Stimulated activated CD4-positive, alpha-beta T cell treated with anti-CD3 and anti-CD28 coated beads, Interleukin-4, amount 100 ng/mL, for 4 hours (primary cell): ENCODE measurements at regions not wholly inside any gene's neighbourhood (a gene's known extent, or its start where the extent isn't known, plus 50 kb on each side); places are given as distances from the start of the nearest gene placed in this dataset.
"Not testable (repeated sequence)": the region's sequence is repeated elsewhere in the genome, so short reads cannot be mapped to it uniquely, and the experiment has no call there.

Experiments
- DNase-seq, 2 experiments: peaks; one replicate each; pipeline ENCODE4 v3.0.0-alpha.2; 2020

DNA sequence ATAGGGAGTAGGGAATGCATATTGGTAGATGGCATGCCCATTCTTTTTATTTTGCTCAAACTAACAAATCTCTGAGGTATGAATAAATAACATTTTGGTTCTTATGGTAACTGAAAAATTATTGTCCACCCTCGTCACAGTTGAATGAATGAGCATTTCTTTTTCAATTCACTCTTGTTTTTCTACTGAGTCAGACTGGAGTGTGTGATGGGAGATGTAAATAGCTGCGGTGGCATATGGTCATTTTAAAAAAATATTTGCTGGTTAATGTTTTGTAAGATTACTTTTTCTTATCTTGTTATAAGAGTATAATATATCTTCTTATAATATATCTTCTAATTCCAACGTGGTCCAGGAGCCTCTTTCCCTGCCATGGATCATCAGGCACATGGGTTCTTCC lies 586.5 kb downstream of the SLITRK5 start:
- no peak for DNase-seq

DNA sequence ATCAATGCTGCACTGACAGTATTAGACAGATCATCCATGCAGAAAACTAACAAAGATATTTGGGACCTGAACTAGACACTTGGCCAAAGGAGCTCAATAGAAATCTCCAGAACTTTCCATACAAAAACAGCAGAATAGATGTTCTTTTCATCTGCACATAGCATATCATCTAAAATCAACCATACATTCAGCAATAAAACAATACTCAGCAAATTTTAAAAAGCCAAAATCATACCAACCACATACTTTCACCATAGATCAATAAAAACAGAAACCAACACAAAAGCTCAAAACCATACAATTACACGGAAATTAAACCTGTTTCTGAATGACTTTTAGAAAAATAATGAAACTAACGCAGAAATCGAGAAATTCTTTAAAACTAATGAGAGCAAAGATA lies 592.6 kb downstream of the SLITRK5 start:
- DNase-seq, result no peak

DNA sequence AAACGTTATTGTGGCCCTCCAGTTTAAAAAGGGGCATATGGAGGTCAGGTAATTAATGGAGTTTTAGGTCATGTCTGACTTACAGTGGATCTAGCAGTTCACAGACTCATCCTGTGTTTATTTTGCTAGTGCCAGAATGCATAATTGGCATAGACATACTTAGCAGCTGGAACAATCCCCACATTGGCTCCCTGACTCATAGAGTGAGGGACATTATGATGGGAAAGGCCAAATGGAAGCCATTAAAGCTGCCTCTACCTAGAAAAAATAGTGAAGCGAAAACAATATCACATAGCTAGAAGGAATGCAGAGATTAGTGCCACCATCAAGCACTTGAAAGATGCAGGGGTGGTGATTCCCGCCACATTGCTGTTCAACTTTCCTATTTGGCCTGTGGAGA lies 610.7 kb downstream of the SLITRK5 start:
- DNase-seq, result no peak

DNA sequence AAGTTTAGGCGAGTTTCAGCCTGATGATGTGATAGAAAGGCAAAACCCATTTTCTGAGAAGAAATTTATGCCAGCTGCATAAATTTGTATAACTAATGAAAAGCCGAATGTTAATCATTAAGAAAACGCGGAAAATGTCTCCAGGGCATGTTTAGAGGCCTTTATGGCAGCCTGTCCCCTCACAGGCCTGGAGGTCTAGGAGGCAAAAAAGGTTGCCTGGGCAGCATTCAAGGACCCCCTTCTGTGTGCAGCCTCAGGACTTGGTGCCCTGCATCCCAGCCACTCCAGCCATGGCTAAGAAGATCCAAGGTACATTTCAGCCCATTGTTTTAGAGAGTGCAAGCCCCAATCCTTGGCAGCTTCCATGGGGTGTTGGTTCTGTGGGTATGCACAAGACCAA lies 614.2 kb downstream of the SLITRK5 start:
- DNase-seq, result no peak

DNA sequence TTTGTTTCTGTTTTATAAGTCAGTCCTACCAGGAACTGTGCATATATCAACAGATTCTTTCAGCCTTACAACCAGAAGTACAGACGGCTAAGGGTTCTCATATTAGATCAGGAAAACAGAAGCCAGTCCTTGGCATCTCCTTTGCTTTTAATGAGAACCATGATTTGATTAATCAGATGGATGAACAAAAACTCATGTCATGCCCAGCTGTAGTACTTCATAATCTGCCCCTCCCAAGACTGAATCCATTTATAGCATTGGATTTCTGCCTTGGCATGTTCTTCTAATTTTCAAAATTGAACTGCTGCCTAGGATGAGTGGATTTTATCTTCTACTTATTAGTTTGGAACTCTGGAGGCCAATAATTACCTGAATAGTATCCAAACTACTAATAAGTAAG lies 617.2 kb downstream of the SLITRK5 start:
- DNase-seq, result no peak

DNA sequence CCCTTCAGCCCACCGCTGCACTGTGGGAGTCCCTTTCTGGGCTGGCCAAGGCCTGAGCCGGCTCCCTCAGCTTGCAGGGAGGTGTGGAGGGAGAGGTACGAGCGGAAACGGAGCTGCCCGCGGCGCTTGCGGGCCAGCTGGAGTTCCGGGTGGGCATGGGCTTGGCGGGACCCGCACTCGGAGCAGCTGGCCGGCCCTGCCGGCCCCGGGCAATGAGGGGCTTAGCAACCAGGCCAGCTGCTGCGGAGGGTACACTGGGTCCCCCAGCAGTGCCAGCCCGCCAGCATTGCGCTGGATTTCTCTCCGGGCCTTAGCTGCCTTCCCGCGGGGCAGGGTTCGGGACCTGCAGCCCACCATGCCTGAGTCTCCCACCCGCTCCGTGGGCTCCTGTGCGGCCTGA lies 620.6 kb downstream of the SLITRK5 start:
- not testable (repeated sequence) for DNase-seq

DNA sequence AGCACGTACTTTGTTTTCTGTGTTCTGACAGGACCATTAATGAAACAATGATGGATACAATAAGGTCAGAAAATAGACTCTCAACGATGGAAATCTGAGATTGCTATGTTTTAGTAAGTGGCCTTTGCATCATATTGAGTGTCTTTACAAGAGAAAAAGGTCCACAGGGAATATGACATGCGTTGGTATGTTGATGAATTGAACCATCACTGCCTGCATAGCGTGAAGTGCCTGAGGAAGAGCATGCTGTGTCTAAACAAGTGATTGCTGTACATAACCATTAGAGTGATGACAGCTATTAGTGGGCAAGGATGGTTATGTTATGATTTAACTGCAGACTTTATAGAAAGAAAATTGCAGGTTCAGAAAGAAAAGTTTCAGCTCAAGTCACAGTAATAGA lies 623.2 kb downstream of the SLITRK5 start:
- DNase-seq, result no peak

DNA sequence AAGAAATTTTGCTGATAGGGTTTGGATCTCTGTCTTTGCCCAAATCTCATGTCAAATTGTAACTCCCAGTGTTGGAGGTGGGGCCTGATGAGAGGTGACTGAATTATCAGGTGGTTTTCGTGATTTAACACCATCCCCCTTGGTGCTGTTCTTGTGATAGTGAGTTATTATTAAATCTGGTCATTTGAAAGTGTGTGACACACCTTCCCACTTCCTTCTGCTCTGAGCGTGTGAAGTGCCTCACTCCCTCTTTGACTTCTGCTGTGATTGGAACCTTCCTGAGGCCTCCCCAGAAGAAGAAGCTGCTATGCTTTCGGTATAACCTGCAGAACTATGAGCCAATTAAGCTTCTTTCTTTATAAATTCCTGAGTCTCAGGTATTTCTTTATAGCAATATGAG lies 632.0 kb downstream of the SLITRK5 start:
- no peak for DNase-seq

DNA sequence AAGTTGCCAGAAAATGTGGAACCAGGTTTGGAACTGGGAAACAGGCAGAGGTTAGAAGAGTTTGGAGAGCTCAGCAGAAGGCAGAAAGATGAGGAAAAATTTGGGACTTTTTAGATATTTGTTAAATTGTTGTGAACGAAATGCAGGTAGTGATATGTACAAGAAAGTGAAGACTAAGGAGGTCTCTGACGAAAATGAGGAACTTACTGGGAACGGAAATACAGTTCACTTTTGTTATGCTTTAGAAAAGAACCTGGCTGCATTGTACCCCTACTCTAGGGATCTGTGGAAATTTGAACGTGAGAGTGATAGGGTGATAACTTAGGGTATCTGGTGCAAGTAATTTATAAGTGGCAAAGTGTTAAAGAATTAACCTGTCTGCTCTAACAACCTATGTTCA lies 632.4 kb downstream of the SLITRK5 start:
- DNase-seq, result no peak

DNA sequence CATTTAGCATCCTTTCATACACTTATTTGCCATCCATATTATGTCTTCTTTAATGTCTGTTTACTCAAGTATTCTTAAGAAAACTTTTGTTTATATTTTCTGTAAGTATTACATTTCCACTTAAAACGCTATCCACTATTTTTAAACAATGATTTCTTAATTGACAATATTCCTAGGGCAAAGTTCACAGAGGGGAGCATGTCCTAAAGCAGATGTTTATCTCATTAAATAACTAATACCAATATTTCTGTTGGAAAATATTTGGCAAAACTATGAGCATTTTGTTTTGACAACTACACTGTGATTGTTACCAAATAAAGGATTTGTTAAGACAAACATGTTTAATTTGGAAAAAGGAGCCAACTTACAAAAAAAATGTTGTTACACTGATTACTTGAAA lies 643.3 kb downstream of the SLITRK5 start:
- DNase-seq, result no peak

DNA sequence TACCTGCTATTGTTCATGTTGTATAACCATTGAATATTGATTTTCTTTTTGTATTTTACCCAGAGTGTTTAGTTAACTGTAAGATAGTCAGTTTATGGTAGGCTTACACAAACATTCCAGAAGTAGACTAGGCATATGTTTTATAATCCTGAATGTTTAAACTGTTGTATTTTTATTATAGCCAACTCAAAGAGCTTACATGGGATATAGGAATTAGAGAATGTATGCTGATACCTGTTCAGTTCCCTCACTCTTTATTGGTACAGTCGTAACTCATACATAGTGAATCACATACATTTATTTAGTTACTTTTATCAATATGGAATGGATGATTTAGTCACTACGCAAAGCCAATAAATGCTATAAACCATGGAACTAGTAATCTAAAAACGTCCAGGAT lies 657.9 kb downstream of the SLITRK5 start:
- no peak for DNase-seq

DNA sequence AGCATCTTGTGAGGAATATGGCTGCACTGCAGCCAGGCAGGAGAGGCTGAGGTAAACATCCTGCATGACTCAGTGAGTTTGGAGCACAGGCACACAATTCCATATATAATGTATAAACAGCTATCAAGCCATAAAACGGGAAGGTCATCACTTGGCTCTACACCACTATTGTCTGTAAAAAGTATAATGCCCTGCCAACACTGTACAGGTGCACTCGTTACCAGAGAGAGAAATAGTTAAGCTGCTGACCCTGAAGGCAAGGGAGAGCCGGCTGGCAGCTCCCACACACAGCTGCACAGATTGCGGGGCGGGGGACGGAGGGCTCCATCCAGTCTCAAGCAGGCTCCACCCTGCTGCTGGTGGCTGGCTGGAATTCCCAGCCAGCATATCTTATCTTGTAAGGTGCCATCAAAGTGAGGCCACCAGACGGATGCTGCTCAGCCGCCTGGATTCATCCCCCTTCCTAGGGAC lies 668.1 kb downstream of the SLITRK5 start:
- DNase-seq, result no peak

DNA sequence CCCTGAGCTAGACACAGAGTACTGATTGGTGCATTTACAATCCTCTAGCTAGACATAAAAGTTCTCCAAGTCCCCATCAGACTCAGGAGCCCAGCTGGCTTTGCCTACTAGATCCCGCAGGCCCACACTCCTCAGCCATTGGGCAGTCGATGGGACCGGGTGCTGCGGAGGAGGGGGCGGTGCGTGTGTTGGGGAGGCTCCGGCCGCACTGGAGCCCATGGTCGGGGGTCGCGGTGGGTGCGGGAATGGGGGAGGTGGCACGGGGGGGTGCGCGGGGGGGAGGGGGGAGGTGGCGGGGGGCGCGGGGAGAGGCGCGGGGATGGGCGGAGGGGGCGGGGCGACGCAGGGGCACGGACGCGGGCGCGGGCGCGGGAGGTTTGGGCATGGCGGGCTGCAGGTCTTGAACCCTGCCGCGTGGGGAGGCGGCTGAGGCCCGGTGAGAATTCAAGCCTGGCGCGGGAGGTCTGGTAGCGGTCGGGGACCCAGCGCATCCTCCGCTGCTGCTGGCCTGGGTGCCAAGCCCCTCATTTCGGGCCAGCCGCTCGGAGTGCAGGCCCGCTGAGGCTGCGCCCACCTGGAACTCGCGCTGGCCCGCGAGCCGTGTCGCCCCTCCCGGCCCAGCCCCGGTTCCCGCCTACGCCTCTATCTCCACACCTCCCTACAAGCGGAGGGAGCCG lies 674.1 kb downstream of the SLITRK5 start:
- DNase-seq, result peak in 1 of 2 experiments; percentile 0

DNA sequence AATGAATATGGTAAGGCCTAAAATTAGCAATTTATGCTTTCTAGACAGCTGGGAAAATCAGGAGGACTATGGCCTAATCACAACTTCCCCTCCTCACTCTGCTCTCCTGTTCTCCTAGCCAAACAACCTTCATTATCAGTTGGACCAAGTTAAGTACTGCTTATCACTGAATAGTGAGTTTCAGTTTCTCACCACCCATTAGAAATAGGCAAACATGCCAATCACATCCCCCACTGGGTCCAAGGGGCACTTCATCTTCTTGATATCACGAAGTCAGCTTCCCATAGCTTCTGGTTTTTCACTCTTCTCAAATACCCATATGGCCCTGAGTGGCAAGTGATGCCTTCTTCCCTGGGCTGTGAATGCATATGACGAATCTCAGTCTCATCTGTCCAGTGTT lies 689.6 kb downstream of the SLITRK5 start:
- DNase-seq, result no peak

DNA sequence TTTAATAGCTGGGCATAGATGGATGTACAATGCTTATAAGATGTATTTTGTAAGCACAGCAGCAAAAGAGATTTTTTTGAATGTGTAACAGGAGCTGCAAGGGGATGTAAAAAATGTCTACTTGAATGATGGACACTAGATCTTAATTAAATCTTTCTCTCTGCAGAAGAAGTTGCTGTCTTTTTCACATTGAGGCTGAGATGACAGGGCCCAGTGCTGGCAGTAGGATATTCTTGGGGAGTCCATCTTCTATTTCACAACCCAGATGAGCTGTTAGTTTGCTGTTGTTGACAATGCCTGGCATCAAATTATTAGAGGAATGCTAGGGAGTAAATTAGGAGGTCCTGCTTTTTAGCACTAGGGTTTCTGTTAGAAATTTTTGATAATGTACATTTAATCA lies 698.7 kb downstream of the SLITRK5 start:
- DNase-seq, result no peak

DNA sequence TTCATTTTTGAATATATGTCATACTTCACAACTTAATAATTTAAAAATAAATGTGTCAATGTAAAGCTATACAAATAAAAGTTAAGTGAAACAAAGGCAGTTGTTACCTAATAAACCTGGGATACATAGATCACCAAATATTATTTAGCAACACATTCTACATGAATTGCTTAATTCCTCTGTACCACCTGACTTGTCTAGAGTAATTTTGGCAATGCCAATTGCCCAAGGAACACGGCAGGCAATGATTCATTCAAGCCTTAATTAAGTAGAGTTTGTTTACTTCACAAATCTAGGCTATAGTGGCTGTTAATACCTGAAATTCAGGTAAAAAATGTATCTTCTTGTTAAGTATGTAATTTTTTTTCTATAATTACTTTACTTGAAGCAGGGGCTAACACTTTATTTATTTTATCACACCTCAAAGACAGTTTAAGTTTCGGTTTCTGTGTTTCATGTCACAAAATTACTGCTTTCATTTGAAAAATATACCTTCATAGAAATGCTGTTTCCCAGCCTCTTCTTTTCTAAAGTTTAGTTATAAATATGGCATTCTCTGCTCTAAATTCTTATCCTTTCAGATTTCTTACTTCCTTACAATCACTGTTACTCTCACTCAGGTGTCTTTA lies 705.7 kb downstream of the SLITRK5 start:
- no peak for DNase-seq

DNA sequence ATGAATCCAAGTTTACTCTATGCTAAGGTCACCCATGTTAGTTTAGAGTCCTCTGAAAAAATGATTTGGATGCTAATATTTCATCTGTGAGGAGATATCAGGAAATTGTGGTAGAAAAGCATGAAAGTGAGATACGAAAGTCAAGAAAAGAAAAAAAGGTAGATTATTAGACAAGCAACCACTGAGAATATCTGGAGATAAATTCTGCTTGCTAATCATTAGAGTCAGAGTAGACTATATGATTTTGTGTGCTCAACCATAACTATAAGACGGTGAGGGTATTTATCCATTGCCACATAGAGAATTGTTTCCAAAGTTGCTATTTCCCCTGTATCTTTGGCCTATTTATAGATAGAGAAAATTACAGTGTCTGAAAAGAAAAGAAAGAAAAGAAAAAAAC lies 706.7 kb downstream of the SLITRK5 start:
- no peak for DNase-seq

DNA sequence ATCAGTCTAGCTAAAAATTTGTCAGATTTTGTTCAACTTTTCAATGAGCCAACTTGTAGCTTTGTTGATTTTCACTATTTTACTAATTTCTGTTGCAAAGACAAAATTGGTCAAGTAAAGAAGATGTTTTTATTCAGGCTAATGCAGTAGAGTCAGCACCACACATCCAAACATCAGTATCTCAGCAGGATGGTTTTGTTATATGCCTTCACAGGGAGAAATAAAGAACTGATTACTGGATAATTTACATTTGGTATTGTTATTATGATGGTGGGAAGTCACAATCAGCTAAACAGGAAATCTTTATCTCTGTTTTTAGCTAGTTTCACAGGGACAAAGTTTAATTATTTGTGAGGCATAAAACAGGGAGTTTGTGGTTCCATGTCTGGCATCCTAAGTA lies 713.4 kb downstream of the SLITRK5 start:
- no peak for DNase-seq

DNA sequence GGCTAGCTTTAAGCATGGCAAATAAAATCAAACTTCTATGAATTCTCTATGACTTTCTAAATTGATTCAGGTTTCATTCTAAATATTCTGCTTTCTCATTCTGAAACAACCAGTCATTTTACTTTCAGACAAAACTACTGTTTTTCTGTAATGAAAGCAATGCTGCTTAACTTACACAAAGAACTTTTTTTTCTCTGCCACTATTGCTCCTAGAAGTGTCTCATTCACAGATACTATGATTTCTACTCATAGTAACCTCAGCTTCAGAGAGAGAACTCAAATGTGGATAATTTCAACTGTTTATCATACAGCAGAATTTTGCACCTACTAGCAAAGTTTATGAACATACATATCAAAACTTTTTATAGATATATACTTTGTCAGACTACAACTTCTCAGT lies 724.6 kb downstream of the SLITRK5 start:
- no peak for DNase-seq

DNA sequence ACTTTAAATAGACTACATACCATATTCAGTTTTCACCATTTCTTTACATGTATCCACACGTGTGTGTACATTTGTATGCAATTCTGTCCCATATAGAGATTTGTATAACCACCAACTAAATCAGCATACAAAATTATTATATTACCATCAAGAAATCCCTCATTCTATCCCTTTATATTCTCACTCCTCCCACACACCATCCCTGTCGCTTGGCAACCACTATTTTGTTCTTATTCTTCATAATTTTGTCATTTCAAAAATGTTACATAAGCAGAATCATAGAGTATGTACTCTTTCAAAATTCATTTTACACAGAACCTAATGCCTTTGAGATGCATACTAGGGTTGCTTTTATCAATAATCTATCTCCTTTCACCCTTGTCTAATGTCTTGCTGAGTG lies 740.5 kb downstream of the SLITRK5 start:
- no peak for DNase-seq

DNA sequence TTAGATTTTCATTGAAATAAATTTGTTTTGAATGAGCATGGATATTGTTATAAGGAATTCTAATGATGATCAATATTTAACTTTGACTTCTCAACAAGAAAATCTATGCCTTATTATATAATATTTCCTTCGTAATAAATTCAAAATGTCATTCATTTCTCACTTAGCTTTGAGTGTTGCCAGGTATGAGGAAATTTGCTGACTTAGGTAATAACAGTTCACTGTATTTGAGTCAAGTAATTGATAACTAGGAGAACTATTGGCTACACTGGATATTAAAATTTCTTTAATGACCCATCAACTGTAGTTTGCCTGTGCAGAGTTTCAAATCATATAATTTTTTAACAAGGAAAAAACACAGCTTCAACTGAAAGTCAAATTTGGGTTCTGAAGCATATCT lies 746.6 kb downstream of the SLITRK5 start:
- no peak for DNase-seq

DNA sequence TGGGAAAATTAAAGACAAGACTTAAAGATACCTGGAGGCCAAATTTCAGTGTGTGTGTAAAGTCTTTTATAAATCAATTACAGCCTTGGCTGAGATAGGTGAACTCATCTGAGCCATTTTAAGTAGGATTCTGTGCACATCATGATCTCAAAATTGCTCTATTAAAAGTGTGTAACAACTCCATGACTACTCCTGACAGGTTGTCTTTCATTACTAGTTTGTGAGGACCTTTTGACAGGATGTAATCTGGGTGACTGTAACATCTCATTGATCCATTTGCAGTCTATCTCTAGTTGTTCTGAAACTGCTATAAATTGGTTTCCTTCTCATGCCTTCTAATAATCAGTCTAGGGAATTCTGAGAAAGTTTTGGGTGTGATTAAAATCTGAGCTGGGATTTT lies 753.3 kb downstream of the SLITRK5 start:
- DNase-seq, result no peak

DNA sequence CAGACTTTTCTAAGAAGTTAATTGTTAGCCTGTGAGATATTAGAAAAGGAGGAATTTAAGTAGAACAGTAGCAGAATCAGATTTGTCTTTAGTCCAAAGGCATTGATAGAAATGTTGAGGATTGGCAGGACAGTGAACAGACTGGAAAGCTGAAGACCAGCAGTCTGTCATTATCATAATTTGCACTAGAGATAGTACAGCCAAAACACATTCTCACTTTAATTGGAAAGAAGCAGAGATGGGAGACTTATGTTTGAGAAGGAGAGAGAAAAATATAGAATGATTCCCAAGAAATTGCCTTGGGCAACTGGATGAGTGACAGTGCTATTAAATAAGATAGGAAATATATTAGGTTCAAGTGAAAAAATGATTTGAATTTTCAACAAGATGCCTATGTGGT lies 755.5 kb downstream of the SLITRK5 start:
- no peak for DNase-seq

DNA sequence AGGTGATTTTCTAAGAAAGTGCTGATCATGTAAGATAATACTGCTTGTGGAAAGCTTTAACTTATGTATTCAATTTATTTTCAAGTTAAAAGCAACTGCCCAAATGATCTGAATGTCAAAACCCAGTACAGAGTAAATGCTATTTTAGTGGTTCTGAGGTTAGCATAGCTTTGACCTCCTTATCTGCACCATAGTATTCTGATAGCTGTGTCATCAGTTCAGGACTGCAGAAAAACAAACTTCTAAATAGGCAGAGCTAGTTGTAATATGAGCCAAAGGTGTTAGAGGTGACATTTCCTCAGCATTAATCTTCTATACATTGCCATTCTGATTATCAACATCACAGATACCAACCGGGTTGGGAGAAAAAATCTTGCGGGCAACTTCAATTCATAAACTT lies 758.7 kb downstream of the SLITRK5 start:
- DNase-seq, result no peak

DNA sequence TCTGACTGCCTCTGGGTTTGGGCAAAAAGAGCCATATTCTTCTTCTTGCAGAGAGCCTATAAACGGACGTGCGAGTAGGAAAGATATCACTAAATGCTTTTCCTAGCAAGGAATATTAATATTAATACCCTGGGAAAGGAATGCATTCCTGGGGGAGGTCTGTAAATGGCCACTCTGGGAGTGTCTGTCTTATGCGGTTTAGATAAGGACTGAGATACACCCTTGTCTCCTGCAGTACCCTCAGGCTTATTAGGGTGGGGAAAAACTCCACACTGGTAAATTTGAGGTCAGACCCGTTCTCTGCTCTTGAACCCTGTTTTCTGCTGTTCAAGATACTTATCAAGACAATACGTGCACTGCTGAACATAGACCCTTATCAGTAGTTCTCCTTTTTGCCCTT lies 763.8 kb downstream of the SLITRK5 start:
- DNase-seq, result no peak
